ENCODE measurements at regions not wholly inside any gene's neighbourhood (a gene's known extent, or its start where the extent isn't known, plus 50 kb on each side); places are given as distances from the start of the nearest gene placed in this dataset.

- 87% methylated on average over 2 of the region's 2 CpGs; no CpG with 5 or more reads in 1 of the 2 experiments for WGBS, 2 experiments (ENCODE audit: insufficient coverage in 1 of 2, insufficient read length in 1 of 2)
- no peak overlapping the region for H3K27ac ChIP-seq (ENCODE audit: low read depth, low read length)
- H3K9me3 Mint-ChIP-seq, result no peaks in the 10 kb centered on the region
- H3K27me3 ChIP-seq (ENCODE audit: control insufficient read depth, insufficient read depth, low read length, poor library complexity, severe bottlenecking), result no peaks in the 10 kb centered on the region
- H3K4me3 Mint-ChIP-seq, result no peak overlapping the region
- H3K4me3 ChIP-seq (ENCODE audit: low read length), result no peak overlapping the region
- H3K27me3 Mint-ChIP-seq (ENCODE audit: insufficient read depth), result peaks cover 9% of the 10 kb centered on the region
- H3K4me1 ChIP-seq (ENCODE audit: control insufficient read depth, insufficient read depth, low read length), result peaks cover 4% of the 10 kb centered on the region
- peaks cover 27% of the 10 kb centered on the region for H3K4me1 Mint-ChIP-seq
- H3K36me3 Mint-ChIP-seq (ENCODE audit: low read depth), result peaks cover 7% of the 10 kb centered on the region
- no peak for DNase-seq
- H3K9ac ChIP-seq (ENCODE audit: extremely low read depth, low read length, poor library complexity, severe bottlenecking), result no peak overlapping the region
- H3K9me3 ChIP-seq (ENCODE audit: control insufficient read depth, low read length), result no peaks in the 10 kb centered on the region
- no peak overlapping the region for H3K27ac Mint-ChIP-seq
- no peaks in the 10 kb centered on the region for H3K36me3 ChIP-seq (ENCODE audit: control insufficient read depth, insufficient read depth, low read length)
- TF ChIP-seq CTCF (conservative IDR thresholded peaks at IDR 0.05), result no peak
These were observed 130.5 kb upstream of the MGAT5 start for GRCh38 chr2:134123332-134123731.

- H3K9me3 Mint-ChIP-seq, result peaks cover 6% of the 10 kb centered on the region
- no peak overlapping the region for H3K4me3 Mint-ChIP-seq
- H3K27ac ChIP-seq (ENCODE audit: low read depth, low read length), result no peak overlapping the region
- DNase-seq, result no peak
- peaks cover 3% of the 10 kb centered on the region for H3K27me3 Mint-ChIP-seq (ENCODE audit: insufficient read depth)
- H3K27ac Mint-ChIP-seq, result no peak overlapping the region
- peaks cover 5% of the 10 kb centered on the region for H3K9me3 ChIP-seq (ENCODE audit: control insufficient read depth, low read length)
- peaks cover 4% of the 10 kb centered on the region for H3K4me1 ChIP-seq (ENCODE audit: control insufficient read depth, insufficient read depth, low read length)
- no peak overlapping the region for H3K4me3 ChIP-seq (ENCODE audit: low read length)
- H3K36me3 ChIP-seq (ENCODE audit: control insufficient read depth, insufficient read depth, low read length), result no peaks in the 10 kb centered on the region
- no peak for TF ChIP-seq CTCF (conservative IDR thresholded peaks at IDR 0.05)
- no peak overlapping the region for H3K9ac ChIP-seq (ENCODE audit: extremely low read depth, low read length, poor library complexity, severe bottlenecking)
- no peaks in the 10 kb centered on the region for H3K27me3 ChIP-seq (ENCODE audit: control insufficient read depth, insufficient read depth, low read length, poor library complexity, severe bottlenecking)
- H3K36me3 Mint-ChIP-seq (ENCODE audit: low read depth), result peaks cover 13% of the 10 kb centered on the region
- WGBS, 2 experiments (ENCODE audit: insufficient coverage in 1 of 2, insufficient read length in 1 of 2), result 94% methylated on average over 3 of the region's 3 CpGs; no CpG with 5 or more reads in 1 of the 2 experiments
- H3K4me1 Mint-ChIP-seq, result peaks cover 19% of the 10 kb centered on the region
These were observed 129.7 kb upstream of the MGAT5 start for GRCh38 chr2:134124047-134124753.

GRCh38 chr2:134127496-134127895, 126.4 kb upstream of the MGAT5 start:
- Mint-ChIP-seq H3K4me3 (no peak overlapping the region), H3K27me3 (ENCODE audit: insufficient read depth) (no peaks in the 10 kb centered on the region), H3K36me3 (ENCODE audit: low read depth) (peaks cover 36% of the 10 kb centered on the region), H3K9me3 (peaks cover 20% of the 10 kb centered on the region), H3K4me1 (peaks cover 16% of the 10 kb centered on the region), H3K27ac (no peak overlapping the region)
- no peak overlapping the region for H3K4me3 ChIP-seq (ENCODE audit: low read length)
- no peaks in the 10 kb centered on the region for H3K27me3 ChIP-seq (ENCODE audit: control insufficient read depth, insufficient read depth, low read length, poor library complexity, severe bottlenecking)
- H3K4me1 ChIP-seq (ENCODE audit: control insufficient read depth, insufficient read depth, low read length), result peaks cover 4% of the 10 kb centered on the region
- TF ChIP-seq CTCF (conservative IDR thresholded peaks at IDR 0.05), result no peak
- no peak overlapping the region for H3K9ac ChIP-seq (ENCODE audit: extremely low read depth, low read length, poor library complexity, severe bottlenecking)
- WGBS, 2 experiments (ENCODE audit: insufficient coverage in 1 of 2, insufficient read length in 1 of 2), result 93 to 97% methylated on average over 6 to 7 of the region's 7 CpGs
- no peak overlapping the region for H3K27ac ChIP-seq (ENCODE audit: low read depth, low read length)
- H3K9me3 ChIP-seq (ENCODE audit: control insufficient read depth, low read length), result peaks cover 18% of the 10 kb centered on the region
- H3K36me3 ChIP-seq (ENCODE audit: control insufficient read depth, insufficient read depth, low read length), result peaks cover 11% of the 10 kb centered on the region
- DNase-seq, result no peak
